Activated CD4-positive, alpha-beta T cell treated with anti-CD3 and anti-CD28 coated beads, Interleukin-2, amount 10 ng/mL, durations not matched to agents 7 days and 5 days (primary cell): ENCODE measurements at regions not wholly inside any gene's neighbourhood (a gene's known extent, or its start where the extent isn't known, plus 50 kb on each side); places are given as distances from the start of the nearest gene placed in this dataset.

Experiments
- CTCF ChIA-PET: fragments of 350-600 bp; sonication (Branson Sonifier 250); formaldehyde crosslinking; loops from one replicate; lab custom pipeline; 2021; ENCODE audit warnings: antibody characterized with exemption; lab: Charles Lee
- POLR2A ChIA-PET: fragments of 350-600 bp; sonication (Branson Sonifier 250); formaldehyde crosslinking; loops from one replicate; lab custom pipeline; 2021; ENCODE audit warnings: antibody characterized with exemption; lab: Charles Lee
- DNase-seq: peaks from one replicate; pipeline ENCODE4 v3.0.0-alpha.2; 2020
- H3K27ac Mint-ChIP-seq: one replicate; pipeline ENCODE4 v1.8.0; 2021; ENCODE audit warnings: mild to moderate bottlenecking, moderate library complexity, mixed read lengths
- H3K27me3 Mint-ChIP-seq: one replicate; pipeline ENCODE4 v1.8.0; 2021; ENCODE audit warnings: mixed read lengths
- H3K36me3 Mint-ChIP-seq: one replicate; pipeline ENCODE4 v1.8.0; 2021; ENCODE audit warnings: low read depth, mixed read lengths
- H3K4me1 Mint-ChIP-seq: one replicate; pipeline ENCODE4 v1.8.0; 2021; ENCODE audit warnings: mixed read lengths
- H3K4me3 Mint-ChIP-seq: one replicate; pipeline ENCODE4 v1.8.0; 2021; ENCODE audit warnings: mild to moderate bottlenecking, moderate library complexity, mixed read lengths
- H3K9me3 Mint-ChIP-seq: one replicate; pipeline ENCODE4 v1.8.0; 2021; ENCODE audit warnings: mixed read lengths

DNA sequence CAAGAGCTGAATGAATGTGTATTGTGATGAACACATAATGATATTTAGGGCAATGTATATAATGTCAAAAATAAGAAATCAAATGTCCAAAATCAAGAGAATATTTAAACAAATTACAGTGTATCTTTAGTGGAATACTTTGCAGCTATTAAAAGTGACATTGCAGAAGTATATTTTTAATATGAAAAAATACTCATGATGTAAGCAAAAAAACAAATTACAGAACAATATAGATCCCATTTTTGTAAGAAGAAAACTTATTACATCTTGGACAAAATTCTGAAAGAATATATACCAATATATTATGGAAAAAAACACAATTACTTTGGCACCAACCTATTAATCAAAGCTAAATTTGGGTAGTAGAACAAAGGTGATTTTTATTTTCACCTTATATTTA is 308.2 kb upstream of the NEBL start:
- ChIA-PET CTCF (no interaction called here), POLR2A (no interaction called here)
- H3K36me3 Mint-ChIP-seq, result no peaks in the 10 kb centered on the region
- H3K27ac Mint-ChIP-seq, result no peak overlapping the region
- peaks cover 7% of the 10 kb centered on the region for H3K9me3 Mint-ChIP-seq
- no peak for DNase-seq
- no peak overlapping the region for H3K4me3 Mint-ChIP-seq
- H3K27me3 Mint-ChIP-seq, result peaks cover 1% of the 10 kb centered on the region
- no peaks in the 10 kb centered on the region for H3K4me1 Mint-ChIP-seq

DNA sequence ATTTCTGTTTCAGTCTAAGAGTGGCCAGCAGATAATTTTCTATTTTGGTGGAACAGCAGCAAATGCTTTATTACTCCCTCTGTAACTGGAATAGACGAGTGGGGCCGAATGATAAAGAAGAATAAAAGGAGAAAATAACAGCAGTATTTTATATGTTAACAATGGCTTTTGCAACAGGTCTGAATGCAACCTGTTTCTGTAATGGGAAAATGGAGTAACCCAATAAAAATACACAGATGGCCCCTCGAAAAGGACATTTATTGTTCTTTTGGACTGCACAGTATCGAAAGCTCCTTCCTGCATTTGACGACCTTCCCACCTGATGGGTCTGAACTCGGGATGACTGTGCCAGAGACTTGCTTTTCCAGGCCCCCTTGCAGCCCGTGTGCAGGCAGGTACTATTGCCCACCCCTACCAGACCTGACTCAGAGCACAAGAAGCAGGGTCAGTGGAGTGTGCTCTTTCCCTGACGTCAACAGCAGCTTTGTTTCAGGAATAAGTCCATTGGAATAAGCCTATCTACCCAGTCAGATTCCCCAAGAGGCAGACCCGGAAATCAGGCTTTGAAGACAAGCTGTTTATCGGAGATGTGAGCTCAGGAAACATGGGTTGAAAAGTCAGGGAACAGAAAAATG is 306.5 kb upstream of the NEBL start:
- Mint-ChIP-seq H3K4me3 (no peak overlapping the region), H3K36me3 (no peaks in the 10 kb centered on the region), H3K4me1 (no peaks in the 10 kb centered on the region), H3K27ac (no peak overlapping the region), H3K27me3 (peaks cover 1% of the 10 kb centered on the region), H3K9me3 (peaks cover 8% of the 10 kb centered on the region)
- ChIA-PET CTCF (no interaction called here), POLR2A (no interaction called here)
- DNase-seq, result no peak

DNA sequence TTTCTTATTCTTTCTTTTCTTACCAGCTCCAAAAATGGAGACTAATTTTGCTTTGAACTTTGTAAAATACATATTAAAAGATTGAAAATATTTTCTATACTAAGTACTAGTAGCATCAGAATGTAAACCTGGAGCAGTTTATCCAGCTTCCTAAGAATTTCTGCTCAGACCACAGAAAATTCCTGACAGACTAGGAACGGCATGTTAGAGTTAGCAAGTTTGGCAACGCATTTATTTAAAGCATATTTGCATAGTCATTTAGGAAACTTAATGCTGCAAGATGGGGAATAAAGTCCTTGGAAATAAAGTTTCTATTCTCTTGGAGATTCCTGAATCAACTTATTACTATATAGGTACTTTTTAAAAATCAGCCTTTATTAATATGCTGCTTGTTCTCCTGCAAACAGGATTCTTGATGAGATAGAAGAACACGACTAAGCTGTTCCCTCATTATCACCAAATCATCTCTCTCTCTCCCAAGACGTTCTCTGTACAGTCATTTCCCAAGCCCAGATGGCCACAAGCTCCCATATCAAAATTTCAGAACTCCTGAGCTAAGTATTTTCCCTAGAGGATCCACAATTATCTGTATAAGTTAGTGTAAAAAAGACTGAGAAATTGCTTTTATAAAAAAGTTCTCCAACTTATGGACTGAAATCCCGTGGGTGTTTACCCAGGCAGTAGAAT is 305.8 kb upstream of the NEBL start:
- Mint-ChIP-seq H3K27me3 (peaks cover 1% of the 10 kb centered on the region), H3K4me3 (no peak overlapping the region), H3K27ac (no peak overlapping the region), H3K4me1 (no peaks in the 10 kb centered on the region), H3K36me3 (no peaks in the 10 kb centered on the region), H3K9me3 (peaks cover 13% of the 10 kb centered on the region)
- CTCF ChIA-PET, result no interaction called here
- DNase-seq, result no peak
- POLR2A ChIA-PET, result no interaction called here

DNA sequence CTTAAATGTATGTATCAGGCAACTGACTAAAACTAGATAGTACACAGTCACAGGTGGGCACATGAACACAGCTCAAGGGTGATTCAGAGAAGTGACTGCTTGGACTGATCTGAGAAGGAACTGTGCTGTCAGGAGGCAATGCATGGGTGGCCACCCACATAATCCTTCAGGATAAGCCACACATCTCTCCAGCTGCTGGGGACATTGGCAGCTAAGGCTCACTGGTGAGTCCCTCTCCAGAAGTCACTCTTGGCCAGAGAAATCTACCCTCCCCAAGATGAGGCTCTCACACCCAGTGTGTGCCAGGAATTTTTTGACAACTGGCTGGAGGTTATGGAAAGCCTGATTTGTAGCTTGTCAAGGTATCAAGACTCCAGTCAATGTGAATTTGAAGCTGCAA is 302.4 kb upstream of the NEBL start:
- H3K36me3 Mint-ChIP-seq, result no peaks in the 10 kb centered on the region
- peaks cover 14% of the 10 kb centered on the region for H3K9me3 Mint-ChIP-seq
- ChIA-PET CTCF (no interaction called here), POLR2A (no interaction called here)
- no peak overlapping the region for H3K27ac Mint-ChIP-seq
- no peak overlapping the region for H3K4me3 Mint-ChIP-seq
- H3K4me1 Mint-ChIP-seq, result no peaks in the 10 kb centered on the region
- DNase-seq, result no peak
- peaks cover 5% of the 10 kb centered on the region for H3K27me3 Mint-ChIP-seq

DNA sequence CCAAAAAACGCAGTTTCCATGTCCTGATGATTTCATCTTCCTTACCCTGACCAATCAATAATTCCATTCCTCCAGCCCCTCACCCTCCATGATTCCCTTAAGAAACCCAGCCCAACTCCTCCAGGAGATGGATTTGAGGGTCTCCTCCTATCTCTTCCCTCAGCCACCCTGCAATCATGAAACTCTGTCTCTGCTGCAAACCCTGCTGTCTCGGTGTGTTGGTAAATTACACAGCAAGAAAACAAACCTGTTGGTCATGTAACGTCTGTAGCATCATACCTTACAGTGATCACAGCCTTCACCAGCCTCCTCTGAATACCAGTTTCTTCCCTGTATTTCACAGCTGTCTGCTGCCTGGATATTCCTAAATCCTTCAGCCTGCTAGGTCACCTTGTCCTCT is 300.7 kb upstream of the NEBL start:
- Mint-ChIP-seq H3K27ac (no peak overlapping the region), H3K27me3 (peaks cover 7% of the 10 kb centered on the region), H3K4me3 (no peak overlapping the region), H3K36me3 (no peaks in the 10 kb centered on the region), H3K9me3 (peaks cover 14% of the 10 kb centered on the region), H3K4me1 (no peaks in the 10 kb centered on the region)
- ChIA-PET POLR2A (no interaction called here), CTCF (no interaction called here)
- no peak for DNase-seq

DNA sequence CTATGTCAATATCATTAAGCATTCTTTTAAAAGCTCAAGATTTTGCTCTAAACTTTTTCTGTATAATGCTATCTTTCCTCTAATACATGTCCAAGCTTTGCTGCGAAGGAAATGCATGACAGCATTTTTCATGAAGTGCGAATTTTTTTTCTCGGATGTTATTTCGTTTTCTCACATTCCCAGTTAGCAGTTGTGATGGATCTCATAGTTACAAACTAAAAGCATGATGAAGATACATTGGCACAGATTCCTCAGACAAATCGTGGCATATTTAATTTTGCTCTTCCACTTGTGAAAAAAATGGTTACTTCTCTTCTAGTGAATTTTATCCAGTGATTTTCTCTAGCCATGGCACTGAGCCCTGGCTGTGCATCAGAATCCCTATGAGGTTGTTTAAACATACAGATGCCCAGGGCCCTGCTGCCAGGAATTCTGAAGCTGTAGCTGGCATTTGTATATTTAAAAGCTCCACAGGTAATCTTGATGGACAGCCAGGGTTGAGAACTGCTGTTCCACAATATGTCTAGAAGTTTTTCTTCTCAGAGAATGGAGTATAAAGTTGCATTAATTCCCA is 299.8 kb upstream of the NEBL start:
- ChIA-PET CTCF (no interaction called here), POLR2A (no interaction called here)
- Mint-ChIP-seq H3K27me3 (peaks cover 7% of the 10 kb centered on the region), H3K4me1 (no peaks in the 10 kb centered on the region), H3K9me3 (peaks cover 14% of the 10 kb centered on the region), H3K36me3 (no peaks in the 10 kb centered on the region), H3K27ac (no peak overlapping the region), H3K4me3 (no peak overlapping the region)
- no peak for DNase-seq

GRCh38 chr10:21195252-21195651 is 298.1 kb upstream of the NEBL start:
- POLR2A ChIA-PET, result no interaction called here
- DNase-seq, result no peak
- H3K27me3 Mint-ChIP-seq, result peaks cover 6% of the 10 kb centered on the region
- no peak overlapping the region for H3K4me3 Mint-ChIP-seq
- H3K4me1 Mint-ChIP-seq, result no peaks in the 10 kb centered on the region
- H3K9me3 Mint-ChIP-seq, result peaks cover 14% of the 10 kb centered on the region
- no peak overlapping the region for H3K27ac Mint-ChIP-seq
- CTCF ChIA-PET, result no interaction called here
- H3K36me3 Mint-ChIP-seq, result no peaks in the 10 kb centered on the region

DNA sequence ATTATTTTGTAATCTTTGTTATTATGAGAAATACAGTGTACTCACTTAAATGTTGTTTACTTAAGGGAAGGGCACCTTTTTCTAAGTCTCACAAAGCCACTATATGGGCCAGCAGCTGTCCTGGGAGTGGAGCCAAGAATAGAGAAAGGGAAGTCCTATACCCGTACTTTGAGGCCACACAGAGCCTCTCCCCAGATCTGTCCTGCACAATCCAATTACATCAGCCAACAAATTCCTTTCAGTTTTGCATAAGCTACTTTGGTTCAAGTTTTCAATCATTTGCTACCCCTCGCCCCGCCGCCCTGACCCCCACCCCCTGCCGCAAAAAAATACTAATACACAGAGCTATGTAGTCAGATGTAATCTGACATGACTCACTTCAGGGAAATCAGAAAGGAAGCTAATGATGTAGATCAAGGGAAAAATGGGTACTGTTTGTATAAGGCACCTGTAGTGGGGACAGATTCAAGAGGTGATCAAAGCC is 297.4 kb upstream of the NEBL start:
- H3K4me1 Mint-ChIP-seq, result no peaks in the 10 kb centered on the region
- peaks cover 6% of the 10 kb centered on the region for H3K27me3 Mint-ChIP-seq
- no peak overlapping the region for H3K4me3 Mint-ChIP-seq
- H3K36me3 Mint-ChIP-seq, result no peaks in the 10 kb centered on the region
- ChIA-PET POLR2A (no interaction called here), CTCF (no interaction called here)
- no peak for DNase-seq
- H3K9me3 Mint-ChIP-seq, result peaks cover 14% of the 10 kb centered on the region
- H3K27ac Mint-ChIP-seq, result no peak overlapping the region

- POLR2A ChIA-PET, result interaction anchor here (0.7 kb wide), 1 partner anchor 15 kb away, joined by 3 read pairs; no protein-coding TSS in a partner anchor
- no peak overlapping the region for H3K27ac Mint-ChIP-seq
- CTCF ChIA-PET, result no interaction called here
- DNase-seq, result no peak
- H3K27me3 Mint-ChIP-seq, result peaks cover 6% of the 10 kb centered on the region
- no peaks in the 10 kb centered on the region for H3K36me3 Mint-ChIP-seq
- H3K4me3 Mint-ChIP-seq, result no peak overlapping the region
- no peaks in the 10 kb centered on the region for H3K4me1 Mint-ChIP-seq
- H3K9me3 Mint-ChIP-seq, result peaks cover 9% of the 10 kb centered on the region
Observed at GRCh38 chr10:21193196-21193595, 296.1 kb upstream of the NEBL start.

GRCh38 chr10:21191512-21191911 is 294.4 kb upstream of the NEBL start:
- DNase-seq, result no peak
- Mint-ChIP-seq H3K27ac (no peak overlapping the region), H3K9me3 (no peaks in the 10 kb centered on the region), H3K4me1 (no peaks in the 10 kb centered on the region), H3K36me3 (no peaks in the 10 kb centered on the region), H3K27me3 (peaks cover 6% of the 10 kb centered on the region), H3K4me3 (no peak overlapping the region)
- CTCF ChIA-PET, result no interaction called here
- POLR2A ChIA-PET, result no interaction called here

- H3K9me3 Mint-ChIP-seq, result no peaks in the 10 kb centered on the region
- no peak overlapping the region for H3K27ac Mint-ChIP-seq
- ChIA-PET POLR2A (no interaction called here), CTCF (no interaction called here)
- H3K36me3 Mint-ChIP-seq, result no peaks in the 10 kb centered on the region
- H3K4me1 Mint-ChIP-seq, result no peaks in the 10 kb centered on the region
- H3K27me3 Mint-ChIP-seq, result no peaks in the 10 kb centered on the region
- no peak overlapping the region for H3K4me3 Mint-ChIP-seq
- no peak for DNase-seq
Observed at GRCh38 chr10:21184984-21185383, 287.9 kb upstream of the NEBL start.

DNA sequence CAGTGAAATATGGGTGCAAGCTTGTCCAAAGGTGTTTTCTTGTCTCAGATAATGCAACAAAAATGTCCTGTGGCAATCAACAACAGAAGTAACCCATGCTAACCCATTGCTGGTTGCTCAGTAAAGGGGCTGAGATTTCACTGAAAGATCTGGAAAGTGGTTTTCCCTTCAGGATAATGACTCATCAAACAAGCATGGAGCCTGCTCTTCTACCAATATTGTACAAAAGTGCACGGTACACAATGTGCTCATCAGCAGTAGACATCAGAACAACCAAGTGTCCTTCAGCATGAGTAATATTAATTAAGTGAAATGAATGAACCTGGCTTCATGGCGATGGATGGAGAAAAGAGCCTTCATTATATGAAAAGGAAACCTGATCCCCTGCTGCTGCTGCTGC is 287.1 kb upstream of the NEBL start:
- Mint-ChIP-seq H3K4me3 (no peak overlapping the region), H3K27ac (no peak overlapping the region), H3K4me1 (no peaks in the 10 kb centered on the region), H3K9me3 (no peaks in the 10 kb centered on the region), H3K27me3 (no peaks in the 10 kb centered on the region), H3K36me3 (no peaks in the 10 kb centered on the region)
- DNase-seq, result no peak
- ChIA-PET POLR2A (no interaction called here), CTCF (no interaction called here)

DNA sequence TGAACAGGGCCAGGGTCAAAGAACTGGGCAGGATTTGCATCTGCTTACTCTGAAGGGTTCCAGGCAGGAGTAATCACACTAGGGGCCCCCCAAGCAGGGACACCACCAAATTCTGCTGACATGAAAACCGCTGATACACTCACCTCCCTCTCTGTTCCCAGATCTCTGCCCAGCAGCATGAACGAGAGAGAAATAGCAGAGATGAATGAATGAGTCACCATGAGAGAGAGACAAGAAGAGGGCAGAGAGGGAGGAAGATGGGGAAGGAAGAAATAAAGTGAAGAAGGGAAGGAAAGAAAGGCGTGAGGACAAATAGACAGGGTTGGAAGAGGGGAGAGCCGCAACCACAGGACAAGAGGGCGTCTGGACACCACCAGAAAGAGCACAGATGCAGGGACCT is 285.9 kb upstream of the NEBL start:
- H3K27me3 Mint-ChIP-seq, result no peaks in the 10 kb centered on the region
- DNase-seq, result no peak
- POLR2A ChIA-PET, result no interaction called here
- H3K4me3 Mint-ChIP-seq, result no peak overlapping the region
- no peaks in the 10 kb centered on the region for H3K36me3 Mint-ChIP-seq
- H3K27ac Mint-ChIP-seq, result no peak overlapping the region
- H3K4me1 Mint-ChIP-seq, result no peaks in the 10 kb centered on the region
- no peaks in the 10 kb centered on the region for H3K9me3 Mint-ChIP-seq
- CTCF ChIA-PET, result no interaction called here
